Ishikawa (cell line): ENCODE measurements at regions not wholly inside any gene's neighbourhood (a gene's known extent, or its start where the extent isn't known, plus 50 kb on each side); places are given as distances from the start of the nearest gene placed in this dataset.

Experiments
- CEBPB ChIP-seq: IDR thresholded peaks from 2 replicates; pipeline ENCODE4 v1.6.1; 2012
- TF ChIP-seq, protein P1 (sequence below): IDR thresholded peaks from 2 replicates; pipeline ENCODE4 v1.6.1; 2012; ENCODE audit warnings: low read depth, mild to moderate bottlenecking

DNA sequence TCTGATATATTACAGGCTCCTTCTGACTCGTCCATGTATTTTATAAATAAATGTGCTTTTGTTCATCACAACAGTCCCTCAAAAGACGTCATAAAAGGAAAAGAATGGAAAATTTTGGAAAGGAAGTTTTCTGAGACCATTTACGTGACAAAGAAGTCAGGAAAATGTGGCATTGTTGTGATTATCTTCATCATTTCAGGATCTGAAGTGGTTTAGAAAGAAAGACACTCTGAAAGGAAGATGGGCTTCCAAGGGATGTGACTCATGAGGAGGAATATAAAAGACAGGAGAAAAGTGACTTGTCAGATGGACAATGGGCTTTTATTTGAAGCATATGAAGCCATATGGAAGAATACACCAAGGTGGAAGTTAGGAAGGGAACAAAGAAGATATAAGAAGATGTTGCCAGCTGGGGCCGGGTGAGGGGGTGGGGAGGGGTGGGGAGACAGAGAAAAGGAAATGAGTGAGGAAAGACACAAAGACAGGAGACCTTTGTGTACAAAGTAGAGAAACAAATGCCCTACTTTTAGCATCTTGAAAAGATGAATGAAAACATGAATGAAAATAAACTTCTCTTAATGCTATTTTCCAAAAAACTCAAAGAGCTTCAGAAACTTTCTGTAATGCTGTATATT, 190.3 kb upstream of the PREP start:
- TF ChIP-seq, protein P1, sequence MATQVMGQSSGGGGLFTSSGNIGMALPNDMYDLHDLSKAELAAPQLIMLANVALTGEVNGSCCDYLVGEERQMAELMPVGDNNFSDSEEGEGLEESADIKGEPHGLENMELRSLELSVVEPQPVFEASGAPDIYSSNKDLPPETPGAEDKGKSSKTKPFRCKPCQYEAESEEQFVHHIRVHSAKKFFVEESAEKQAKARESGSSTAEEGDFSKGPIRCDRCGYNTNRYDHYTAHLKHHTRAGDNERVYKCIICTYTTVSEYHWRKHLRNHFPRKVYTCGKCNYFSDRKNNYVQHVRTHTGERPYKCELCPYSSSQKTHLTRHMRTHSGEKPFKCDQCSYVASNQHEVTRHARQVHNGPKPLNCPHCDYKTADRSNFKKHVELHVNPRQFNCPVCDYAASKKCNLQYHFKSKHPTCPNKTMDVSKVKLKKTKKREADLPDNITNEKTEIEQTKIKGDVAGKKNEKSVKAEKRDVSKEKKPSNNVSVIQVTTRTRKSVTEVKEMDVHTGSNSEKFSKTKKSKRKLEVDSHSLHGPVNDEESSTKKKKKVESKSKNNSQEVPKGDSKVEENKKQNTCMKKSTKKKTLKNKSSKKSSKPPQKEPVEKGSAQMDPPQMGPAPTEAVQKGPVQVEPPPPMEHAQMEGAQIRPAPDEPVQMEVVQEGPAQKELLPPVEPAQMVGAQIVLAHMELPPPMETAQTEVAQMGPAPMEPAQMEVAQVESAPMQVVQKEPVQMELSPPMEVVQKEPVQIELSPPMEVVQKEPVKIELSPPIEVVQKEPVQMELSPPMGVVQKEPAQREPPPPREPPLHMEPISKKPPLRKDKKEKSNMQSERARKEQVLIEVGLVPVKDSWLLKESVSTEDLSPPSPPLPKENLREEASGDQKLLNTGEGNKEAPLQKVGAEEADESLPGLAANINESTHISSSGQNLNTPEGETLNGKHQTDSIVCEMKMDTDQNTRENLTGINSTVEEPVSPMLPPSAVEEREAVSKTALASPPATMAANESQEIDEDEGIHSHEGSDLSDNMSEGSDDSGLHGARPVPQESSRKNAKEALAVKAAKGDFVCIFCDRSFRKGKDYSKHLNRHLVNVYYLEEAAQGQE: no peak
- TF ChIP-seq CEBPB: no peak
